ENCODE measurements at regions not wholly inside any gene's neighbourhood (a gene's known extent, or its start where the extent isn't known, plus 50 kb on each side); places are given as distances from the start of the nearest gene placed in this dataset.

GRCh38 chr13:112182846-112183531 is 116.0 kb downstream of the SOX1 start:
- H3K9me1 ChIP-seq (replicated peaks; ENCODE audit: control insufficient read depth, extremely low read depth, insufficient read depth, low read length) = no peaks in the 10 kb centered on the region
- H3K27ac ChIP-seq (ENCODE audit: insufficient read depth, low read depth, low read length) = no peak overlapping the region
- intact Hi-C loops (cut with micrococcal nuclease) = no loop called here
- peaks cover 5% of the 10 kb centered on the region for H3K9me3 ChIP-seq (replicated peaks; ENCODE audit: control insufficient read depth, insufficient read depth, low read length)
- dilution Hi-C loops (cut with MboI; ENCODE audit: extremely low pct_ligation_motif_present, low sequenced_read_pairs) = no loop called here
- no peaks in the 10 kb centered on the region for H3K79me2 ChIP-seq (ENCODE audit: control insufficient read depth, insufficient read depth, low read length)
- TF ChIP-seq POLR2A (IDR thresholded peaks at IDR 0.05; ENCODE audit: low read depth, low read length) (no peak), JUN (IDR thresholded peaks at IDR 0.05; ENCODE audit: borderline replicate concordance, insufficient read depth, insufficient read length, low read depth) (no peak), POLR2AphosphoS5 (IDR thresholded peaks at IDR 0.05; ENCODE audit: insufficient read depth, low read depth, low read length) (no peak), GATA2 (IDR thresholded peaks at IDR 0.05; ENCODE audit: insufficient read depth, insufficient read length, low read depth, low read length) (no peak), FOS (IDR thresholded peaks at IDR 0.05; ENCODE audit: borderline replicate concordance, insufficient read depth, low read length) (no peak), MYC (IDR thresholded peaks at IDR 0.05; ENCODE audit: low read depth, low read length) (no peak), CTCF (IDR thresholded peaks at IDR 0.05; ENCODE audit: extremely low read depth in 1 of 2, insufficient read depth in 1 of 2, low read depth in 1 of 2, low read length in 2 of 2) (no peak), MAX (IDR thresholded peaks at IDR 0.05; ENCODE audit: insufficient read depth, insufficient read length) (no peak), EZH2 (IDR thresholded peaks at IDR 0.05; ENCODE audit: borderline replicate concordance, low read depth, low read length, severe bottlenecking) (no peak)
- no peaks in the 10 kb centered on the region for H3K27me3 ChIP-seq (ENCODE audit: control insufficient read depth in 2 of 2, insufficient read depth in 2 of 2, low read length in 2 of 2)
- H2AFZ ChIP-seq (ENCODE audit: low read depth, low read length) = no peak overlapping the region
- no peak for FAIRE-seq
- no peak overlapping the region for H3K4me3 ChIP-seq (replicated peaks in 1 of 3; ENCODE audit: insufficient read depth in 1 of 3, low read depth in 1 of 3, low read length in 3 of 3)
- BruUV-seq (replicated peaks) = no TSS peak
- ChIA-PET CTCF (no interaction called here), POLR2A (no interaction called here)
- no peaks in the 10 kb centered on the region for H3K4me1 ChIP-seq (ENCODE audit: control insufficient read depth, extremely low read depth, insufficient read depth, low read length)
- H3K9ac ChIP-seq (replicated peaks; ENCODE audit: extremely low read depth, insufficient read depth, low read length) = no peak overlapping the region
- DNase-seq (ENCODE audit: low read depth, low spot score) = no peak
- H3K36me3 ChIP-seq (ENCODE audit: control insufficient read depth in 2 of 2, extremely low read depth in 1 of 2, insufficient read depth in 2 of 2, low read length in 2 of 2) = no peaks in the 10 kb centered on the region
- H3K4me2 ChIP-seq (ENCODE audit: insufficient read depth, low read length) = no peak overlapping the region
- H4K20me1 ChIP-seq (replicated peaks; ENCODE audit: control insufficient read depth, extremely low read depth, insufficient read depth, low read length) = no peaks in the 10 kb centered on the region
